ENCODE measurements at regions not wholly inside any gene's neighbourhood (a gene's known extent, or its start where the extent isn't known, plus 50 kb on each side); places are given as distances from the start of the nearest gene placed in this dataset.

GRCh38 chr14:82504894-82505293 lies 971.2 kb upstream of the SEL1L start:
- Histone ChIP-seq H3K4me3 (ENCODE audit: low read depth, low read length) (no peak overlapping the region), H3K27me3 (ENCODE audit: control insufficient read depth, insufficient read depth, low read length) (no peaks in the 10 kb centered on the region), H3K9me3 (ENCODE audit: control insufficient read depth, insufficient read depth, low read length) (peaks cover 3% of the 10 kb centered on the region; the same call in 1 of the 2 replicates), H3K27ac (ENCODE audit: low read depth, low read length) (no peak overlapping the region)
- ChIA-PET CTCF (no interaction called here), POLR2A (no interaction called here)
- TF ChIP-seq, protein P1, sequence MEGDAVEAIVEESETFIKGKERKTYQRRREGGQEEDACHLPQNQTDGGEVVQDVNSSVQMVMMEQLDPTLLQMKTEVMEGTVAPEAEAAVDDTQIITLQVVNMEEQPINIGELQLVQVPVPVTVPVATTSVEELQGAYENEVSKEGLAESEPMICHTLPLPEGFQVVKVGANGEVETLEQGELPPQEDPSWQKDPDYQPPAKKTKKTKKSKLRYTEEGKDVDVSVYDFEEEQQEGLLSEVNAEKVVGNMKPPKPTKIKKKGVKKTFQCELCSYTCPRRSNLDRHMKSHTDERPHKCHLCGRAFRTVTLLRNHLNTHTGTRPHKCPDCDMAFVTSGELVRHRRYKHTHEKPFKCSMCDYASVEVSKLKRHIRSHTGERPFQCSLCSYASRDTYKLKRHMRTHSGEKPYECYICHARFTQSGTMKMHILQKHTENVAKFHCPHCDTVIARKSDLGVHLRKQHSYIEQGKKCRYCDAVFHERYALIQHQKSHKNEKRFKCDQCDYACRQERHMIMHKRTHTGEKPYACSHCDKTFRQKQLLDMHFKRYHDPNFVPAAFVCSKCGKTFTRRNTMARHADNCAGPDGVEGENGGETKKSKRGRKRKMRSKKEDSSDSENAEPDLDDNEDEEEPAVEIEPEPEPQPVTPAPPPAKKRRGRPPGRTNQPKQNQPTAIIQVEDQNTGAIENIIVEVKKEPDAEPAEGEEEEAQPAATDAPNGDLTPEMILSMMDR (IDR thresholded peaks at IDR 0.05; ENCODE audit: low read depth, low read length): no peak
- DNase-seq (ENCODE audit: low read depth, low spot score): no peak

GRCh38 chr14:82510007-82510406 lies 976.4 kb upstream of the SEL1L start:
- CTCF ChIA-PET: no interaction called here
- TF ChIP-seq, protein P1 (IDR thresholded peaks at IDR 0.05; ENCODE audit: low read depth, low read length): no peak
- Histone ChIP-seq H3K27me3 (ENCODE audit: control insufficient read depth, insufficient read depth, low read length) (no peaks in the 10 kb centered on the region), H3K4me3 (ENCODE audit: low read depth, low read length) (no peak overlapping the region), H3K27ac (ENCODE audit: low read depth, low read length) (no peak overlapping the region), H3K9me3 (ENCODE audit: control insufficient read depth, insufficient read depth, low read length) (peaks cover 3% of the 10 kb centered on the region; the same call in 1 of the 2 replicates)
- DNase-seq (ENCODE audit: low read depth, low spot score): no peak
- POLR2A ChIA-PET: no interaction called here

DNA sequence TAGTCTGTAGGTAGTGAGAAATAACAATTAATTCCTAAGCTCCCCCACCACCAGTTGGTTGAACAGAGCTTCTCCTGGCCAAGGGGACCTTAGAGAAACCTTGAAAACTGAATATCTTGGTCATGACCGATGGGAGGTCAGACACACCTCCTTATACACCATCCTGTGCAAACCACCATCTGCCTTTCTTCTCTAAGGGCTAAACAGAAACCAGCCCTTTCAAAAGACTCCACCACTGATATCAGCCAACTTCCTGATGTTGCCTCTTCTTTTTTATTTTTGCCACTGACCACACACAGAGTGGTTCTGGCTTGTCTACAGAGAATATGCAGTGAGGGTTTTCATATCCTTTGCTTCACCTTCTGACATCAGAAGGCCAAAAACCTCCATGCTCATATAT lies 977.7 kb upstream of the SEL1L start:
- no peak overlapping the region for H3K4me3 ChIP-seq (ENCODE audit: low read depth, low read length)
- H3K9me3 ChIP-seq (ENCODE audit: control insufficient read depth, insufficient read depth, low read length): peaks cover 3% of the 10 kb centered on the region; the same call in 1 of the 2 replicates
- no peaks in the 10 kb centered on the region for H3K27me3 ChIP-seq (ENCODE audit: control insufficient read depth, insufficient read depth, low read length)
- H3K27ac ChIP-seq (ENCODE audit: low read depth, low read length): no peak overlapping the region
- no peak for DNase-seq (ENCODE audit: low read depth, low spot score)
- ChIA-PET POLR2A (no interaction called here), CTCF (no interaction called here)
- TF ChIP-seq, protein P1 (IDR thresholded peaks at IDR 0.05; ENCODE audit: low read depth, low read length): no peak

GRCh38 chr14:82520765-82521164 lies 987.1 kb upstream of the SEL1L start:
- Histone ChIP-seq H3K27me3 (ENCODE audit: control insufficient read depth, insufficient read depth, low read length) (no peaks in the 10 kb centered on the region), H3K9me3 (ENCODE audit: control insufficient read depth, insufficient read depth, low read length) (peaks cover 4% of the 10 kb centered on the region), H3K27ac (ENCODE audit: low read depth, low read length) (no peak overlapping the region), H3K4me3 (ENCODE audit: low read depth, low read length) (no peak overlapping the region)
- CTCF ChIA-PET: no interaction called here
- POLR2A ChIA-PET: no interaction called here
- TF ChIP-seq, protein P1 (IDR thresholded peaks at IDR 0.05; ENCODE audit: low read depth, low read length): no peak
- DNase-seq (ENCODE audit: low read depth, low spot score): no peak

- H3K27ac ChIP-seq (ENCODE audit: low read depth, low read length): no peak overlapping the region
- POLR2A ChIA-PET: no interaction called here
- no peak overlapping the region for H3K4me3 ChIP-seq (ENCODE audit: low read depth, low read length)
- peaks cover 4% of the 10 kb centered on the region for H3K9me3 ChIP-seq (ENCODE audit: control insufficient read depth, insufficient read depth, low read length)
- TF ChIP-seq, protein P1 (IDR thresholded peaks at IDR 0.05; ENCODE audit: low read depth, low read length): no peak
- no peak for DNase-seq (ENCODE audit: low read depth, low spot score)
- CTCF ChIA-PET: no interaction called here
- H3K27me3 ChIP-seq (ENCODE audit: control insufficient read depth, insufficient read depth, low read length): no peaks in the 10 kb centered on the region
Observed at GRCh38 chr14:82521191-82521590, 987.5 kb upstream of the SEL1L start.
